Mucosa of descending colon (tissue), 3 donors: ENCODE measurements at regions not wholly inside any gene's neighbourhood (a gene's known extent, or its start where the extent isn't known, plus 50 kb on each side); places are given as distances from the start of the nearest gene placed in this dataset.

Source experiments
- ATAC-seq: fragments of 200-7000 bp; cut with Tn5 transposase; one replicate; pipeline ENCODE4 v1.9.1; 2020; ENCODE audit warnings: mild to moderate bottlenecking, moderate library complexity
- DNase-seq, 3 donors: peaks; one replicate each; pipeline ENCODE4 v3.0.0-alpha.2; 2020
- H3K36me3 ChIP-seq: fragments of 200-600 bp; one replicate; pipeline ENCODE4 v1.8.0; 2021; ENCODE audit warnings: low read depth, mild to moderate bottlenecking
- H3K4me1 ChIP-seq: fragments of 200-600 bp; one replicate; pipeline ENCODE4 v1.8.0; 2021; ENCODE audit warnings: low read depth, mild to moderate bottlenecking
- H3K4me3 ChIP-seq: fragments of 200-600 bp; one replicate; pipeline ENCODE4 v1.8.0; 2021; ENCODE audit warnings: mild to moderate bottlenecking
- H3K9me3 ChIP-seq: fragments of 200-600 bp; one replicate; pipeline ENCODE4 v1.8.0; 2021; ENCODE audit warnings: mild to moderate bottlenecking
- intact Hi-C, 2 donors: fragments of 100-400 bp; cut with DNase I in 1 of 2; cut with micrococcal nuclease in 1 of 2; formaldehyde crosslinking; loops; one replicate each; pipeline versions ENCODE4 v1.11.0 to v1.11.1; 2022; cut with DNase I, micrococcal nuclease
- TF ChIP-seq, protein P1 (sequence below): fragments of 200-600 bp; IDR thresholded peaks from one replicate; pipeline ENCODE4 v1.8.0; 2022; ENCODE audit warnings: antibody characterized with exemption, mild to moderate bottlenecking
- donor health status: DM: no; HTN: no; CAD: no; lungs with moderate emphysema.
- donor health status: DM: no; HTN: no; CAD: no.
- donor health status: DM: no; HTN: yes; CAD: no.

DNA sequence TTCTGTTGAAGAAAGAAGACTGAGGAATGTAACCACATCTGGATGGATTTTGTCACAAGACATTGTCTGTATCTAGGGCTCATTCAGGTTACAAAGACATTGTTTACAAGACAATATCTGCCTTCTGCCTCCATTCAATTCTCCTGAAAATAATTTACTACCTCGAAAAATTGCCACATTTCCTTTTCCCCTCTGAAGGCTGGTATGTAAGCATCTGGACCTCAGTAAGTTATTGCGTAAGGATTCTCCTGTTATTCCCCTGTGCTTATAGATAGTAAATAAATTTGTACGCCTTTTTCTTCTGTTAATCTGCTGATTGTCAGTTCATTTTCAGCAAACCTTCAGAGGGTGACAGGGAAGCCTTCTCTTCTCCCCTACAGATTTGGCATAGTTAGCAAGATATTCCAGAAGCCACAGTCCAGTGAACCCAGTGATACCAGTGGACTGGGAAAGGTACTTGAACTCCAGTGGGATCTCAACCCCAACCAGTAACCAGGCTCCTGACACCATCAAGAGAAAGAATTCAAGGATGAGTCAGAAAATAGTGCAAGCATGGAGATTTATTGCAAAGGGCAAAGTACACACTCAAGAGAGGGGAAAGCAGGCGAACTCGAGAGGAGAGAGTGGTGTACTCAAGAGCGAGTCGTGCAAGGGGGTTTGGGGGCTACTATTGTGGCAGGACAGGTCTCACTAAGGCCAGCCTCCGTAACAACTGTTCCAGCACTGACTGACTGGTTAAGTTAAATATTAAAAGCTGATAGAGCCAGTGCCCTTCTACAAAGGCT is 706.9 kb upstream of the GHITM start:
- peaks cover 11% of the 10 kb centered on the region for H3K9me3 ChIP-seq
- H3K36me3 ChIP-seq: no peaks in the 10 kb centered on the region
- ATAC-seq (no peak), DNase-seq (no peak)
- intact Hi-C loops: no loop called here
- H3K4me1 ChIP-seq: no peaks in the 10 kb centered on the region
- TF ChIP-seq, protein P1, sequence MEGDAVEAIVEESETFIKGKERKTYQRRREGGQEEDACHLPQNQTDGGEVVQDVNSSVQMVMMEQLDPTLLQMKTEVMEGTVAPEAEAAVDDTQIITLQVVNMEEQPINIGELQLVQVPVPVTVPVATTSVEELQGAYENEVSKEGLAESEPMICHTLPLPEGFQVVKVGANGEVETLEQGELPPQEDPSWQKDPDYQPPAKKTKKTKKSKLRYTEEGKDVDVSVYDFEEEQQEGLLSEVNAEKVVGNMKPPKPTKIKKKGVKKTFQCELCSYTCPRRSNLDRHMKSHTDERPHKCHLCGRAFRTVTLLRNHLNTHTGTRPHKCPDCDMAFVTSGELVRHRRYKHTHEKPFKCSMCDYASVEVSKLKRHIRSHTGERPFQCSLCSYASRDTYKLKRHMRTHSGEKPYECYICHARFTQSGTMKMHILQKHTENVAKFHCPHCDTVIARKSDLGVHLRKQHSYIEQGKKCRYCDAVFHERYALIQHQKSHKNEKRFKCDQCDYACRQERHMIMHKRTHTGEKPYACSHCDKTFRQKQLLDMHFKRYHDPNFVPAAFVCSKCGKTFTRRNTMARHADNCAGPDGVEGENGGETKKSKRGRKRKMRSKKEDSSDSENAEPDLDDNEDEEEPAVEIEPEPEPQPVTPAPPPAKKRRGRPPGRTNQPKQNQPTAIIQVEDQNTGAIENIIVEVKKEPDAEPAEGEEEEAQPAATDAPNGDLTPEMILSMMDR: no peak
- no peak overlapping the region for H3K4me3 ChIP-seq

DNA sequence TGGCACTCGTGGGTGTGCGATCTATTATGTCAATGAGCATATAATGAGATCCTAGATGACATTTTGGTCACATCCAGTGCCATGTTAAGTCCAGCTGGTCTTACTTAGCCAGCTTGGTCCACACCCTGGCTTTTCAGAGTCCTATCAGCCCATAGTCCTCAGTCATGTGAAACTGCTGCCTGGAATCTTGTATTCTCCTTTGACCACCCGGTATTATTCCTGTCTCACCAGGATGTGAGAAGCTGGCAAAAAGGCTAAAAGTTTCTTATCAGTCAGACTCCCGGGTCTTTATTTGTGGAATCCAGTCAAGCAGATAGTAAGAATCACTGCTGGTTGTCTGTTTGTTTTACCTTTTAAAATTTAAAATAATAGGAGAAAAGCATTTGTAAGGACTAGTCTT is 705.6 kb upstream of the GHITM start:
- TF ChIP-seq, protein P1: no peak
- H3K4me3 ChIP-seq: no peak overlapping the region
- intact Hi-C loops: no loop called here
- ATAC-seq (no peak), DNase-seq (no peak)
- H3K36me3 ChIP-seq: no peaks in the 10 kb centered on the region
- H3K9me3 ChIP-seq: peaks cover 19% of the 10 kb centered on the region
- H3K4me1 ChIP-seq: no peaks in the 10 kb centered on the region

DNA sequence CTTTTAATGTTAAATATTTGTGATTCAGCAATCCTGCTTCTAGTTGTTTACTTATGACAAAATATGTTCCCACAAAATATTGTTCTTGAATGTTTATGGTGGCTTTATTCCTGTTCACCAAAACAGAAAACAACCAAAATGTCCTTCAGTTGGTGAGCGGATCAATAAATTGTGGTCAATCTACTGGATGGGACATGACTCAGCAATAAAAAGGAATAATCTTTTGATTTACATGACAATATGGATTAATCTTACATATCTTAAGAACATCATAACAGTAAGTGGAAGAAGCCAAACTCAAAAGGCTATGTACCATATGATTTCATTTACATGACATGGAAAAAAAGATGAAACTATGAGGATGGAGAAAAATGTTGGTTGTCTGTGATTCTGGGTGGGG is 691.3 kb upstream of the GHITM start:
- DNase-seq (no peak), ATAC-seq (no peak)
- Histone ChIP-seq H3K4me3 (no peak overlapping the region), H3K4me1 (no peaks in the 10 kb centered on the region), H3K36me3 (no peaks in the 10 kb centered on the region), H3K9me3 (peaks cover 2% of the 10 kb centered on the region)
- TF ChIP-seq, protein P1: no peak
- intact Hi-C loops: no loop called here

DNA sequence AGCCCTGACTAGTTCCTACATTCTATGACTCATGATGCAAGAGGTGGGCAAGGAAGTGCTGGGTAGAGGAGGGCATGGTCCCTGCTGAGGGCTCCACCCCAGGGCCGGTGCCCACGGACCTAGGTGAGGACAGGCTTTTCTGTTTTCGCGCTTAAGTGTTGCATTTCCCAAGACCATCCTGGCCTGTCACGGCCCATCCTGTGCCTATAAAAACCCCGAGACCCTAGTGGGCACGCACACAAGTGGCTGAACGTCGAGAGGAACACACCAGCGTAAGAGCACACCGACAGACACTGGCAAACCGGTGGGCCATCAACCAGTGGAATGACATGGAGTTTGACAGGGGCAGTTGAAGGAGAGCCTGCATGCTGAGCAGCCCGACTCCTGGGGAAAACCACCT is 680.7 kb upstream of the GHITM start:
- DNase-seq (no peak), ATAC-seq (no peak)
- intact Hi-C loops: no loop called here
- H3K4me1 ChIP-seq: no peaks in the 10 kb centered on the region
- no peaks in the 10 kb centered on the region for H3K36me3 ChIP-seq
- H3K9me3 ChIP-seq: no peaks in the 10 kb centered on the region
- H3K4me3 ChIP-seq: no peak overlapping the region
- TF ChIP-seq, protein P1: no peak

DNA sequence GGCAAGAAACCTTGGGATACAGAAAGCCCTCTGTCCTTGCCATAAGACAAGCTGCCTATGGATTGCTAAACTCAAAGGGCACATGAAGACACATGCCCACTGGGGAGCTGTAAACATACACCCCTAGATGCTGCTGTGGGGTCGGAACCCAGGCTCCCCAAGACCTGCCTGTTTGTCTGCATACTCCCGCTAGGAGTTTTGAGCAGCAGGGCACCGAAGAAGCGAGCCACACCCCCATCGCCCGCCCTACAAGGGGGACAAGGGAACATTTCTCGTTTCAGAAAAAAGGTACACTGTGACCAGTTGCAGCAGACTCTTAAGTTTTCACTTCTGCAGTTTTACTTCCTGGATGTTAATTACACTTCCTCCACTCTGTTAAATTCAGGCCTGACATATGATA is 680.2 kb upstream of the GHITM start:
- H3K4me1 ChIP-seq: no peaks in the 10 kb centered on the region
- no peak for DNase-seq
- H3K9me3 ChIP-seq: no peaks in the 10 kb centered on the region
- TF ChIP-seq, protein P1: no peak
- no peak for ATAC-seq
- H3K4me3 ChIP-seq: no peak overlapping the region
- H3K36me3 ChIP-seq: no peaks in the 10 kb centered on the region
- intact Hi-C loops: no loop called here
